ENCODE measurements at regions not wholly inside any gene's neighbourhood (a gene's known extent, or its start where the extent isn't known, plus 50 kb on each side); places are given as distances from the start of the nearest gene placed in this dataset.

GRCh38 chr18:2070631-2071030 is 500.7 kb downstream of the METTL4 start:
- TF ChIP-seq GATA2 (IDR thresholded peaks at IDR 0.05; ENCODE audit: low read depth, low read length) (no peak), GATA3 (IDR thresholded peaks at IDR 0.05; ENCODE audit: low read depth, low read length) (no peak)
